GM18907 (cell line): ENCODE measurements at regions not wholly inside any gene's neighbourhood (a gene's known extent, or its start where the extent isn't known, plus 50 kb on each side); places are given as distances from the start of the nearest gene placed in this dataset.
"Not testable (repeated sequence)": the region's sequence is repeated elsewhere in the genome, so short reads cannot be mapped to it uniquely, and the experiment has no call there.

ENCODE experiments used
- ATAC-seq: cut with Tn5 transposase; IDR thresholded peaks from one replicate; pipeline ENCODE4 v1.9.1; 2021; ENCODE audit warnings: mild to moderate bottlenecking, moderate library complexity; ENCODE audit not compliant: unreplicated experiment

DNA sequence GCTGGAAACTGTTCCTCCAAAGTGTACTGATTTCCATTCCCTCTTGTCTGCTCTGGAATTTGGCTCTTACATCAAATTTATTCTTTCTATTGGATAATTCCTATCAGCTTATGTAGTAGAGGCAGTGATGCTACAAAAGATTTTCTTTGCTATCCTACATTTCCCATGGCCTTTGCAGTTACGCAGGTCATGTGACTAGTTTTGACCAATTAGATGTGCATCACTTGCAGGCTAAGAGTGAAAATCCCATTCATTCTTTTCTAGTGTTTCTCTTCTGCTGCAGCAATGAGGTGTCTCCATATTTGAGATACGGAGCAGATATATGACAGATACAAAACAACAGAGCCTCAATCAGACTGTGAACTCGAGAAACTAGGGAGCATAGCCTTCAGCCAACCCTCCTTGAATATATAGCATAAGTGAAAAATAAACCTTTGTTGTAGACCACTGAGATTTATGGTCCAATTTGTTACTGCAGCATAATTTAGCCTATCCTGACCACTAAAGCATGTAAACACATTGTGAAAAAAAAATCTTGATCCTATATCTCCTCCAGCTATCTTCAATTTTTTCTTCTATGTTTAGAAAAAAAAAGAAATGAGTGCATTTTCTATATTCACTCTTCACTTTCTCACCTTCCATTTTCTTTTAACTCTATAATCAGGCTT, 102.0 kb downstream of the HNMT start:
- ATAC-seq, result no peak

- ATAC-seq, result no peak
Observed at GRCh38 chr2:138066841-138067240, 102.6 kb downstream of the HNMT start.

GRCh38 chr2:138068669-138069068, 104.4 kb downstream of the HNMT start:
- not testable (repeated sequence) for ATAC-seq

DNA sequence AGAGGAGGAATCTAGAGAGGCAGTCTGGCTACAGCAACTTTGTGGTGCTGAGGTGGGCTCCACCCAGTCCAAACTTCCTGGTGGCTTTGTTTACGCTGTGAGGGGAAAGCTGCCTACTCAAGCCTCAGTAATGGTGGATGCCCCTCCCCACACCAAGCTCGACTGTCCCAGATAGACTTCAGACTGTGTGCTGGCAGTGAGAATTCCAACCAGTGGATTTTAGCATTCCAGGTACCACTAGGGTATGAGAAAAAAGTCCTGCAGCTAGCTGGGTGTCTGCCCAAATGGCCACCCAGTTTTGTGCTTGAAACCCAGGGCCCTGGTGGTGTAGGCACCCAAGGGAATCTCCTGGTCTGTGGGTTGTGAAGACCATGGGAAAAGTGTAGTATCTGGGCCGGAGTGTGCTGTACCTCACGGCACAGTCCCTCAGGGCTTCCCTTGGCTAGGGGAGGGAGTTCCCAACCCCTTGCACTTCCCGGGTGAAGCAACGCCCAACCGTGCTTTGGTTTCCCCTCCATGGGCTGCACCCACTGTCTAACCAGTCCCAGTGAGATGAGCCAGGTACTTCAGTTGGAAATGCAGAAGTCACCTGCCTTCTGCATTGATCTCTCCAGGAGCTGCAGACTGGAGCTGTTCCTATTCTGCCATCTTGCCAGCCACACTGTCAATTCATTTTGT, 106.9 kb downstream of the HNMT start:
- not testable (repeated sequence) for ATAC-seq

GRCh38 chr2:138071720-138072719, 107.7 kb downstream of the HNMT start:
- no peak for ATAC-seq

- ATAC-seq, result no peak
Observed at GRCh38 chr2:138078153-138078552, 113.9 kb downstream of the HNMT start.

DNA sequence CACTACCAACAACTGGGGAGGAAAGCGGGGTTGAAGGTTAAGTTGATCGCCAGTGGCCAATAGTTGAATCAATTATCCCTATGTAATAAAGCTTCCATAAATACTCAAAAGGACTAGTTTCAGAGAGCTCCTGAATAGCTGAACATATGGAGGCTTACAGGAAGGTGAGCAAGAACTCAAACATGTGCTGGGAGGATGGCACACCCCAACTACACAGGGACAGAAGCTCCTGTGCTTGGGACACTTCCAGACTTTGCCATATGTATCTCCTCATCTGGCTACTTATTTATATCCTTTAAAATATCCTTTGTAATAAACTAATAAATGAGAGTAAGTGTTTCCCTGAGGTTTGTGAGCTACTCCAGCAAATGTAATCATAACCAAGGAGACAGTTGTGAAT, 115.7 kb downstream of the HNMT start:
- ATAC-seq, result no peak

DNA sequence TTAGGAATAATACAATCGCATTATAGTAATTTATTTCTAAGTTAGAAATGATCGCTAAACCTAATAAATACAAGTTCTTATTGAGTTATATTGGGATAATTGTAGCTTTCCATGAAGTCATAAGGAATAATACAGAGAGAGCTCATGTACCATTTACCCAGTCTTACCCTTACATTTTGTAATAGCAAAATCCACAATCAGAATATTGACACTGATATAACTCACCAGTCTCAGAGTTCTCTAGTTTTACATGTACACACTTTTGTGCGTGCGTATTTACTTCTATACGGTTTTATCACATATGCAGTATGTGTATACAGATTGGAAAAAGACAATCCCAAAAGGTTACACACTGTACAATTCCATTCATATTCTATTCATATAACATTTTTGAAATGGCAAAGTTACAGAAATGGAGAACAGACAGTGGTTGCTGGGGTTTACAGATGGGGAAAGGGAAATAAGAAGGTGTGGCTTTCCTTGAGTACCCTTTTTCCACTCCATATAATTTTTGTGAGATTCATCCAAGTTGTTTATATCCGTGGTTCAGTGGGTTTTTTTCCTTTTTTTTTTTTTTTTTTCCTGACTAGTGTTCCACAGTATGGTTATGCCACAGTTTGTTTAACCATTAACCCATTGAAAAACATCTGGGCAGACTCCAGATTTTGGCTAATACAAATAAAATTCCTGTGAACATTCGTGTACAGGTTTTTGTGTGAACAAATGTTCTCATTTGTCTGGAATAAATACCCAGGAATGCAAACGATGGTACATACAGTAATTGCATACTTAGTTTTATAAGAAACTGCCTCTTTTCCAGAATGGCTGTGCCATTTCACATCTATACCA, 117.2 kb downstream of the HNMT start:
- no peak for ATAC-seq

DNA sequence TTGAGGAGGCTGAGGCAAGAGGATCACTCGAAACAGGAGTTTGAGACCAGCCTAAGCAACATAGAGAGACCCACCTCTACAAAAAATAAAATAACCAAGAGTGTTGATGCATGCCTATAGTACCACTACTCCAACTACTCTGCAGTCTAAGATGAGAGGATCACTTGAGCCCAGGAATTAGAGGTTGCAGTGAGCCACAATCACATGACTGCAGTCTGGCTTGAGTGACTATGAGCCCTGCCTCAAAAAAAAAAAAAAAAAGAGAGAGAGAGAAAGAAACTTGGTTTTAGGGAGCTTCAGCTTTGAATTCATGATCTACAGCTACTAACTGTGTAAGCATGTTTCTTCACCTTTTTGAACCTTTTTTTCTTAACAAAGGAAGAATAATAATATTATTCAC, 119.9 kb downstream of the HNMT start:
- ATAC-seq, result no peak

DNA sequence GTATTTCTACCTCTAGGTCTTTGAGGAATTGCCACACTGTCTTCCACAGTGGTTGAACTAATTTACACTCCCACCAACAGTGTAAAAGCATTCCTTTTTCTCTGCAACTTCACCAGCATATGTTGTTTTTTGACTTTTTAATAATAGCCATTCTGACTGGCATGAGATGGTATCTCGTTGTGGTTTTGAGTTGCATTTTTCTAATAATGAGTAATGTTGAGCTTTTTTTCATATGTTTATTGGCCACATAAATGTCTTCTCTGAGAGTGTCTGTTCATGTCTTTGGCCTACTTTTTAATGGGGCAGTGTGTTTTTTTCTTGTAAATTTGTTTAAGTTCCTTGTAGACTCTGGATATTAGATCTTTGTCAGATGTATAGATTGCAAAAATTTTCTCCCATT, 121.2 kb downstream of the HNMT start:
- ATAC-seq, result not testable (repeated sequence)

DNA sequence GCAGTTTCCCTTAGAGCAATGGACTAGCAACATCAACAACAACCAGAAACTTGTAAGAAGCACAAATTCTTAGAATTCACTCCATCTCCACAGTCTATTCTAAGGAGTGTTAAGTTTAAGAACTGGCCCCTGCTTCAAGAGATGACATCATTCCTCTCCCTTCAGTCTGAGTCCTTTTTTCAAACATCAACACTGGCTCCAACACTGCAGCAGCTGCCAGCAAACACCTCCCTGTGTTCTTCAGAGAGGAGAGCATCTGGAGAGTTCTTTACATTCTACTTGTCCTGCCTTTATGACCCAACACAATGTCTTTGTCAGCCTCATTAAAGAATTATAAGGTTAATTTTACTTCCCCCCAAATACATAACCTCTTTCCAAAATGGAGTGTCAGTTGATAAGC, 122.3 kb downstream of the HNMT start:
- ATAC-seq, result no peak

- ATAC-seq, result no peak
Observed at GRCh38 chr2:138087751-138088593, 123.7 kb downstream of the HNMT start.

DNA sequence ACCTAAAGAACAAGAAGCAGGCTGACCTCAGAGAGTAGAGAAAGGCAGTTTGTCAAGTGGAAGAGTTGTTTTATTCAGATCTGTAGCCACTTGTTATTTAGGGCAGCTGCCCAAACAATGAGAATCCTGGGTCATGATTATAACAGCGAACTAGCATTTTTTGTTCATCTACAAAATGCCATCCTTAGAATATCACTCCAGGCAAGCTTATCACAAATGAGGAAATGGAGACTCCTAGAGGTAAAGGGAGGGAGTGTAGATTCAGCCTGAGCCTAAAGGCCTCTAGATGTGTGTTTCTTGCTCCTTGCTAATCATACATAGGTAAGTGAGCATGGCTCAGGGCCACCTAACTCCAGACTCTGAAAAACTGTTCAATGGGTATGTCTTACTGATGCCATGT, 126.1 kb downstream of the HNMT start:
- peak; percentile 87 for ATAC-seq

- ATAC-seq, result no peak
Observed at GRCh38 chr2:138093455-138093854, 129.2 kb downstream of the HNMT start.

GRCh38 chr2:138094031-138094430, 129.8 kb downstream of the HNMT start:
- ATAC-seq, result no peak

DNA sequence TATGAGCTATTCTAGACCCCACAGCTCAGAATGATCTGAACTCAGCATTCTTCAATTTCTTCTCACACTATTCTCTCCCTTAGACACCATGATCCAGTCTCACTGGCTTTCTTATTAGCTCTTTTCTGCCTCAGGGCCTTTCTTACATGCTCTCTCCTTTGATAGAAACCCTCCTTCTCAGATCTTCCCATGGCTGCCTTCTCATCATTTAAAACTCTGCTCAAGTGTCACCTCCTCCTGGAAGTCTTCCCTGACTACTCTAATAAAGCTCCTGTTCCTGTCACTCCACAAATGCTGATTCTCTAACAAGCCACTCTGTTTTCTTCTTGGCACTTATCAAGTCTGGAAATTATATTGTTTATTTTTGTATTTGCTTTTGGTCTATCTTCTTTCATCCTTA, 131.1 kb downstream of the HNMT start:
- no peak for ATAC-seq

GRCh38 chr2:138099288-138099687, 135.0 kb downstream of the HNMT start:
- ATAC-seq, result not testable (repeated sequence)

GRCh38 chr2:138101718-138102117, 137.4 kb downstream of the HNMT start:
- no peak for ATAC-seq

GRCh38 chr2:138102664-138103063, 138.4 kb downstream of the HNMT start:
- ATAC-seq, result no peak

DNA sequence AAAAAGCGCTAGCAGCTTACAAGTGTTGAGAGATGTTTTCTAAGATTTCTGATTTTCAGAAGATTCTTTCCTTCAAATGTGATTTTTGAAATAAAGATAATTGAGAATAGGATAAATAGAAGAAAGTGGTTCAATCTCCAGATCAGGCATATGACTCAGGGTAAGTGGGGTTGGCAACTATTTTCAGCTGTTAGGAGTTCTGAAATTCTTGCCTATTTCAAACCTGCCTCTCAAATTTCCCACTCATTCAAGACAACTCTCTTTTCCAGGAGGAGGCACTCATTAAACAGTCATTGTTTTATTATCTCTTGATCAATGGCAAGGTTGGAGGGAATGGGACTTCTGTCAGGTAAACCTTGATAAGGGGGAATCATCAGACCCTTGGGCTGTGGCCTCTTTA, 138.9 kb downstream of the HNMT start:
- ATAC-seq, result no peak
